ENCODE measurements at regions not wholly inside any gene's neighbourhood (a gene's known extent, or its start where the extent isn't known, plus 50 kb on each side); places are given as distances from the start of the nearest gene placed in this dataset.

- TF ChIP-seq CTCF (IDR thresholded peaks at IDR 0.05; ENCODE audit: low read depth, low read length, missing control alignments) = no peak
- H3K4me3 ChIP-seq (replicated peaks; ENCODE audit: low read depth, low read length) = no peak overlapping the region
- no peak for DNase-seq (ENCODE audit: extremely low read depth, low read depth)
Observed at GRCh38 chr4:186775902-186776301, 52.2 kb upstream of the FAT1 start.

- no peak overlapping the region for H3K4me3 ChIP-seq (replicated peaks; ENCODE audit: low read depth, low read length)
- no peak for TF ChIP-seq CTCF (IDR thresholded peaks at IDR 0.05; ENCODE audit: low read depth, low read length, missing control alignments)
- DNase-seq (ENCODE audit: extremely low read depth, low read depth) = no peak
Observed at GRCh38 chr4:186778134-186778533, 54.5 kb upstream of the FAT1 start.

GRCh38 chr4:186780291-186781031, 56.8 kb upstream of the FAT1 start:
- H3K4me3 ChIP-seq (replicated peaks; ENCODE audit: low read depth, low read length) = no peak overlapping the region
- no peak for TF ChIP-seq CTCF (IDR thresholded peaks at IDR 0.05; ENCODE audit: low read depth, low read length, missing control alignments)
- no peak for DNase-seq (ENCODE audit: extremely low read depth, low read depth)

- no peak for TF ChIP-seq CTCF (IDR thresholded peaks at IDR 0.05; ENCODE audit: low read depth, low read length, missing control alignments)
- DNase-seq (ENCODE audit: extremely low read depth, low read depth) = no peak
- no peak overlapping the region for H3K4me3 ChIP-seq (replicated peaks; ENCODE audit: low read depth, low read length)
Observed at GRCh38 chr4:186781032-186781917, 57.6 kb upstream of the FAT1 start.

- no peak for DNase-seq (ENCODE audit: extremely low read depth, low read depth)
- TF ChIP-seq CTCF (IDR thresholded peaks at IDR 0.05; ENCODE audit: low read depth, low read length, missing control alignments) = no peak
Observed at GRCh38 chr4:186782302-186782701, 58.6 kb upstream of the FAT1 start.

GRCh38 chr4:186787536-186787935, 63.9 kb upstream of the FAT1 start:
- no peak for DNase-seq (ENCODE audit: extremely low read depth, low read depth)
- TF ChIP-seq CTCF (IDR thresholded peaks at IDR 0.05; ENCODE audit: low read depth, low read length, missing control alignments) = no peak
- H3K4me3 ChIP-seq (replicated peaks; ENCODE audit: low read depth, low read length) = no peak overlapping the region

More at GRCh38 chr4:186782302-186782701, 58.6 kb upstream of the FAT1 start:
- no peak overlapping the region for H3K4me3 ChIP-seq (replicated peaks; ENCODE audit: low read depth, low read length)
